GM12873 (cell line): ENCODE measurements at regions not wholly inside any gene's neighbourhood (a gene's known extent, or its start where the extent isn't known, plus 50 kb on each side); places are given as distances from the start of the nearest gene placed in this dataset.
A peak's percentile ranks its signal among the peaks of the same experiment; 100 is the strongest.

ENCODE experiments used
- TF ChIP-seq, protein P1 (sequence below): IDR thresholded peaks from 2 replicates; pipeline ENCODE4 v1.5.1; 2012; ENCODE audit warnings: low read depth, mild to moderate bottlenecking, moderate library complexity, low read length, control low read depth; ENCODE audit not compliant: insufficient read depth; ENCODE audit errors: missing control alignments

DNA sequence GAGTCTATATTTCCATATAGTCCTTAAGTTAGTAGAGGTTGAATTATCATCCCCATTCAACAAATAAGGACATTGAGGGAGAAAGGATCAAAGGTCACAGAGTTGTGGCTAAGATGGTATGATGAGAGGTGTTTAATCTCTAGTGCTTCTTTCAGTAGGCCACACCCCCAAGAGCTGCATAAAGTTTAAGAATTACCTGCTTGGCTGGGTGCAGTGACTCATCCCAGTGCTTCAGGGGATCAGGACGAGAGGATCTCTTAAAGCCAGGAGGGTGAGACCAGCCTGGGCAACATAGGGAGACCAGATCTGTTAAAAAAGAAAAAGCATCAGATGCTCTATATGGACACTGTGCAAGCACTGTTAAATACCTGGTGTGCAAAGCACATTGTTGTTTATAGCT, 560.0 kb upstream of the KLHL1 start:
- TF ChIP-seq, protein P1, sequence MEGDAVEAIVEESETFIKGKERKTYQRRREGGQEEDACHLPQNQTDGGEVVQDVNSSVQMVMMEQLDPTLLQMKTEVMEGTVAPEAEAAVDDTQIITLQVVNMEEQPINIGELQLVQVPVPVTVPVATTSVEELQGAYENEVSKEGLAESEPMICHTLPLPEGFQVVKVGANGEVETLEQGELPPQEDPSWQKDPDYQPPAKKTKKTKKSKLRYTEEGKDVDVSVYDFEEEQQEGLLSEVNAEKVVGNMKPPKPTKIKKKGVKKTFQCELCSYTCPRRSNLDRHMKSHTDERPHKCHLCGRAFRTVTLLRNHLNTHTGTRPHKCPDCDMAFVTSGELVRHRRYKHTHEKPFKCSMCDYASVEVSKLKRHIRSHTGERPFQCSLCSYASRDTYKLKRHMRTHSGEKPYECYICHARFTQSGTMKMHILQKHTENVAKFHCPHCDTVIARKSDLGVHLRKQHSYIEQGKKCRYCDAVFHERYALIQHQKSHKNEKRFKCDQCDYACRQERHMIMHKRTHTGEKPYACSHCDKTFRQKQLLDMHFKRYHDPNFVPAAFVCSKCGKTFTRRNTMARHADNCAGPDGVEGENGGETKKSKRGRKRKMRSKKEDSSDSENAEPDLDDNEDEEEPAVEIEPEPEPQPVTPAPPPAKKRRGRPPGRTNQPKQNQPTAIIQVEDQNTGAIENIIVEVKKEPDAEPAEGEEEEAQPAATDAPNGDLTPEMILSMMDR, result no peak

DNA sequence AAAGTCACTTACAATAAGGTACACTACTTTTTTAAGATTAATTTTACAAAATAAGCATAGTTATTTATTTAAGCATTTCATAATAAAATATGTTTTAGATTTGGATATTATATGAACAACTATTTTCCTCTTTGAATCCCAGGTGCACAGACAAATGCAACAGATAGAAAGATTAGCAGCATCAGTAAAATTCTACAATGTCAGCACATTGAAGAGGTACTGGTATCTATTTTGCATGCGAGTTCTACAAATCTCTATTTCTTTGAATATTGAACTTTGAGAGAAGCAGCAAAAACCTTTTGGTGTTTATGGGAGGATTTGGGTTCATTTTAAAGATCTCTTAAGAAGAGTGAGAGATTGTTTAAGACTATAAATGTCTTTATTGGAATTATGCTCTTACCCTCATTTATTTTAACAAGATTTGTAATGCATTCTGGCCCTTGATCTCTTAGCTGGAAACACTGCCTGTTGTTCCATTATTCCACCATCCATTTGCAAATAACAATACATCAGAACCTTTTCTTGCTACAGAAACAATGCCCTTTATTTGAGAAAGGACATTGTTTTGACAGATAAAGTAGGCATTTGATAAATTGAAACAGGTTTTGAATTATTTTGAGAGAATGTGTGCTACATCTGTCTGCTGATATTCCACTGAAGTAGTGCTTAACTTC, 558.8 kb upstream of the KLHL1 start:
- TF ChIP-seq, protein P1, result no peak

DNA sequence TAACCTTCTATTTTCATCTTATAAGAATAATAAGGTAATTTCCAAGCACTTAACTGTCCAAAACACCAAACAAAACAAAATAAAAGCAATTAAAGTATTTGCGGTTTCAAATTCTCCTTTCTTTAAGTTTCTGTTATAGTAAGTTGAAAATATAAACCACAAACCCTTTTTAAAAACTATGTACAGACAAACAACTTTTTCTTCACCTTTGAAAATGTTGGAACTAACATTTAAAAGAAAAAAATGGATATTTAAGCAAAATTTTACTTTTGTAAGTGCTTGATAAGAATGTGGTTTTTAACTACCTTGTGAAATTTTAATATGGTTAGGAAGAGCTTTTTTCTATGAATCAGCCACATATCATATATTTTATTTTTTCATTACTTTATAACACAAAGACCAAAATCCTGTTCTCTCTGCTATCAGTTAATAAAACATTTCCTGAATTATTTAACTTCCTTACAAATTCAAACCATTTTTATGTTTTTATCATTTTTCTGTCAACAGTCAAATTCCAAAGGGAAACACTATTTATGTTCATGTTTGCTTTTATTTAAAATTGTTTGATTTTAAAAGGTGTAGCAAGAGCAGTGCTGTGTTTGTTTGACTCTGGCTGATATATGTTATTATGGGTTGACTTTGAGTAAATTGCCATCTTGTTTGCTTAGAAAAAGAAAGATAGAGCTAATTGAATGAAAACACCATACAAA, 554.1 kb upstream of the KLHL1 start:
- TF ChIP-seq, protein P1, result no peak

DNA sequence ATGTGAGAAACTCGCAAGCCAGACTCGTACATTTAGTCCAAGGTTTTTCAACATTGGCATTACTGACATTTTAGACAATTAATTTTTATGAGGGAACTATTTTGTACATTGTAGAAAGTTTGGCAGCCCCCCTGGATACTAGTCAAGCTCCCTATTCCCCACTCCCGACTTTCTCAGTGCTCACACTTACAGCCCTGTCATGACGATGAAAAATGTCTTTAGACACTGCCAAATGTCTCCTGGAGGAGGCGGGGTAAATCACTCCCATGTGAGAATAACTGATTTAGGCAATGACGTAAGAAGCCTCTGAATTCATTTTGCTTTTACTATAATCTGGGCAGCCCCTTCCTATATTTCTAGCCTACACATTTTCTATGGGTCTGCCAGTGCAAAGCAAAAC, 535.8 kb upstream of the KLHL1 start:
- TF ChIP-seq, protein P1, result no peak

DNA sequence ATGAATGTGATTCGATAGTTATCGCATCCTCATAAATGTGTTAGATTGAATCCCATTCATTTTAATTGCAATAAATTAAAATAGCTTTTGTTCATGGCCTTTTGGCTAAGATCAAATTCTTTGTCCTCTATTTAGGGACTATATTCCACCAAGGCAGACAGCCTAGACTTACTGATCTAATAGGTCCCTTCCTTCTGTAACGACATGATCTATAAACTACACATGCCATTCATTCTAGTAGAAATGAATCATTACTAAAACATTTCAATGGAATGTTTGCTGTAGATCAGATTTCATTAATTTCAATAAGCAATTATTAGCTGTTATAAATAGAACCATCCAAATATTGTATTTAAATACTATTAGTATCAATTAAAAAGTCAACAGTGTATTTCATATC, 526.6 kb upstream of the KLHL1 start:
- TF ChIP-seq, protein P1, result no peak

DNA sequence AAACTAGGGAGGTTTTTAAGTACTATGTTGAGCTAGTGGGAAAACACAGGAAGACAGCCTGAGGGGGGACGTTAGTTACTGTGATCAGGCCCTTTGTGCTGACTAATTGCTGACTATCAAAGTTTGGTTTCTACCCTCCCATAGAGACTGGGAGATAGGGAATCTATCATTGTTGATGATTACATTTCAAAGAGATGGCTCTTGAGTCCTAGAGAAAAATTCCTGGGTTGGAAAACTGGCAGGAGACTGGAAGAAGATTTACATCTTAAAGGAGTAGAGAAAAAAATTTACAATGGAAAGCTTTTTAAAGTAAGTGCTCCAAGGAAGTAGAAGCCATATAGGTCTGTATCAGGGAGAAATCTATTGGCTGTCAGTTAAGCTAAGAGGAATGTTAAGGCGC, 522.0 kb upstream of the KLHL1 start:
- TF ChIP-seq, protein P1, result no peak

DNA sequence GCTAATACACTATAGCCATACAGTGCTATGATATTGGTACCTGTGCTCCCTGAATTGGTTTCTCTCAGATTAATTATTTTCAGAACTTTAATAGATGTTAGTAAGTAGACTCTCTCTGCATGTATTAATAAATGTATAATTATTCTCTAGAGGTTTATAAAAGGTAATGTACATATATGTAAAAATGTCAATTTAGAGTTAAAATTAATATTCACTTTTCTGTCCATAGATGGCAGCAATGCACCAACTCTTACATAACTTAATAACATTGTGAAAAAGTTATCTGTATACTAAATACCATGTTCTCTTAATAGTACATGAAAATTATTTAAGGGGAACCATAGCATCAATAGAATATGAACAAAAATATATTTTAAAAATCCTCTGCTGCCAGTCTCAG, 515.0 kb upstream of the KLHL1 start:
- TF ChIP-seq, protein P1, result peak; percentile 7
